ENCODE measurements at regions not wholly inside any gene's neighbourhood (a gene's known extent, or its start where the extent isn't known, plus 50 kb on each side); places are given as distances from the start of the nearest gene placed in this dataset.

DNA sequence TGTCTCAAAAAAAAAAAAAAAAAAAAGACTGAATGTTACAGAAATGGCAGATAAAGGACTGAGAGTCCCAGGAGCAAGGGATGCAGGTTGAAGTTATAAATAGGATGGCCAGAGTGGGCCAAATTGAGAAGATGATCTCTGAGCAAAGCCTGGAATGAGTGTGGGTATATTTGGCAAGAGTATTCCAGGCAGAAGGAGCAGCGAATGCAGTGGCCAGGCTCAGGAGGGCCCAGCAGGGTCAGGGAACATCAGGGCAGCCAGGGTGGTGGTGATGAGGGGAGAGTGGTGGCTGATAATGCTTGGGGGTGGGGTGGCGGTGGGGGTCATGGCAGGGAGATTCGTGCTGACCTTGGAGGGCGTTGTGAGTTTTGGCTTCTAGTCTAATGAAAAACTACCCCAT is 141.3 kb upstream of the AGAP1 start:
- H3K4me3 Mint-ChIP-seq, result no peak overlapping the region
- Histone ChIP-seq H3K9me3 (ENCODE audit: control insufficient read depth in 2 of 3, low read length in 3 of 3) (no peaks in the 10 kb centered on the region), H3K36me3 (ENCODE audit: control insufficient read depth in 2 of 3, insufficient read depth in 3 of 3, low read length in 3 of 3) (no peaks in the 10 kb centered on the region), H3K4me3 (ENCODE audit: low read length) (no peak overlapping the region), H3K4me1 (ENCODE audit: control insufficient read depth in 2 of 2, insufficient read depth in 2 of 2, low read length in 2 of 2) (no peaks in the 10 kb centered on the region), H3K27me3 (ENCODE audit: control insufficient read depth in 2 of 2, insufficient read depth in 2 of 2, low read length in 2 of 2) (no peaks in the 10 kb centered on the region), H3K27ac (ENCODE audit: low read depth, low read length) (no peak overlapping the region)
- intact Hi-C loops (cut with micrococcal nuclease), result no loop called here
- H3K27me3 Mint-ChIP-seq, result peaks cover 0 to 27% (median 24%) of the 10 kb centered on the region in 5 donors
- ChIA-PET POLR2A (no interaction called here), CTCF (no interaction called here)
- peaks cover 0 to 2% (median 0%) of the 10 kb centered on the region in 5 donors for H3K36me3 Mint-ChIP-seq
- H3K27ac Mint-ChIP-seq, result no peak overlapping the region
- ATAC-seq (no peak), DNase-seq (no peak)
- peaks cover 0 to 5% (median 0%) of the 10 kb centered on the region in 11 donors for H3K9me3 Mint-ChIP-seq
- no peaks in the 10 kb centered on the region for H3K4me1 Mint-ChIP-seq

DNA sequence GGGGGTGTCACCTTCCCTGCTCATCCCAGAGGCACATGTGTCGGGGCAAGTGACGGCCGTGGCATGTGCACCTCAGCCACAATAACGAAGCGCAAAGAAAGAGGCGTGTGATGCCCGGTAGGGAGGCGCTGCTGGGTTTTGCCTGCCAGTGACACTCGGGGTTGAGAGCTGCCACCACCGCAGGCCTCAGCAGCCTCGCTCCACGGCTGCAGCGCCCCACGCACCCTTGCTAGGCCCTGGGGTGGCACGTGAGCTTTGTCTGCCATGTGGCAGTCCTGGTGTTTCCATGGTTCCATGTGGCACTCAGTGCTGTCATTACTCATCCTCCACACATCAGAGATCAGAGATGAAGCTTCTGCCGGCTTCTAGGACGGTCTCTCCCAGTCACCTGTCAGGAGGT is 136.0 kb upstream of the AGAP1 start:
- Histone ChIP-seq H3K9me3 (ENCODE audit: control insufficient read depth in 2 of 3, low read length in 3 of 3) (no peaks in the 10 kb centered on the region), H3K27me3 (ENCODE audit: control insufficient read depth in 2 of 2, insufficient read depth in 2 of 2, low read length in 2 of 2) (no peaks in the 10 kb centered on the region), H3K36me3 (ENCODE audit: control insufficient read depth in 2 of 3, insufficient read depth in 3 of 3, low read length in 3 of 3) (no peaks in the 10 kb centered on the region), H3K27ac (ENCODE audit: low read depth, low read length) (no peak overlapping the region), H3K4me3 (ENCODE audit: low read length) (no peak overlapping the region), H3K4me1 (ENCODE audit: control insufficient read depth in 2 of 2, insufficient read depth in 2 of 2, low read length in 2 of 2) (no peaks in the 10 kb centered on the region)
- POLR2A ChIA-PET, result no interaction called here
- CTCF ChIA-PET, result no interaction called here
- no peaks in the 10 kb centered on the region for H3K36me3 Mint-ChIP-seq
- intact Hi-C loops (cut with micrococcal nuclease), result no loop called here
- no peak overlapping the region for H3K27ac Mint-ChIP-seq
- H3K4me1 Mint-ChIP-seq, result no peaks in the 10 kb centered on the region
- H3K4me3 Mint-ChIP-seq, result no peak overlapping the region
- no peaks in the 10 kb centered on the region for H3K9me3 Mint-ChIP-seq
- ATAC-seq, result no peak
- H3K27me3 Mint-ChIP-seq, result peaks cover 0 to 12% (median 3%) of the 10 kb centered on the region in 5 donors
- no peak for DNase-seq

DNA sequence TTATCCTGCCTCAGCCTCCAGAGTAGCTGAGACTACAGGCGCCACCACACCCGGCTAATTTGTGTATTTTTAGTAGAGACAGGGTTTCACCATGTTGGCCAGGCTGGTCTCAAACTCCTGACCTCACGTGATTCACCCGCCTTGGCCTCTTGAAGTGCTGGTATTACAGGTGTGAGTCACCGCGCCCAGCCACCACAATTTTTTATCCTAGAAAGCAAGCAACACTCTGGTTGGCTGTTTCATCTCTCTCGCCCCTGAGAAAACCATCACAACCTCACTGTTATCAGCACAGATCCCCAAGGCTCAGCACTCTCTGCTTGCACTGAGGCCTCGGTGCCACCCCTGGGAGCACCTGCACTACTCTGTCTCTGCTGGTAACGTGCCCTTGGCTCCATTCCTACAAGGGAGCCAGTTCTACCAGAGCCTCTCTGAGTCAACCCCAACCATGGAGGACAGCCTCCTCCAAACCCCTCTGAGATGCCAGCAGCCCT is 134.8 kb upstream of the AGAP1 start:
- Mint-ChIP-seq H3K4me1 (no peaks in the 10 kb centered on the region), H3K4me3 (no peak overlapping the region), H3K9me3 (no peaks in the 10 kb centered on the region), H3K27ac (no peak overlapping the region), H3K36me3 (no peaks in the 10 kb centered on the region), H3K27me3 (peaks cover 0 to 15% (median 7%) of the 10 kb centered on the region in 5 donors)
- H3K9me3 ChIP-seq (ENCODE audit: control insufficient read depth in 2 of 3, low read length in 3 of 3), result no peaks in the 10 kb centered on the region
- ChIA-PET POLR2A (no interaction called here), CTCF (no interaction called here)
- DNase-seq (no peak), ATAC-seq (no peak)
- H3K27me3 ChIP-seq (ENCODE audit: control insufficient read depth in 2 of 2, insufficient read depth in 2 of 2, low read length in 2 of 2), result no peaks in the 10 kb centered on the region
- intact Hi-C loops (cut with micrococcal nuclease), result no loop called here
- H3K4me1 ChIP-seq (ENCODE audit: control insufficient read depth in 2 of 2, insufficient read depth in 2 of 2, low read length in 2 of 2), result no peaks in the 10 kb centered on the region
- no peak overlapping the region for H3K4me3 ChIP-seq (ENCODE audit: low read length)
- H3K27ac ChIP-seq (ENCODE audit: low read depth, low read length), result no peak overlapping the region
- H3K36me3 ChIP-seq (ENCODE audit: control insufficient read depth in 2 of 3, insufficient read depth in 3 of 3, low read length in 3 of 3), result no peaks in the 10 kb centered on the region

DNA sequence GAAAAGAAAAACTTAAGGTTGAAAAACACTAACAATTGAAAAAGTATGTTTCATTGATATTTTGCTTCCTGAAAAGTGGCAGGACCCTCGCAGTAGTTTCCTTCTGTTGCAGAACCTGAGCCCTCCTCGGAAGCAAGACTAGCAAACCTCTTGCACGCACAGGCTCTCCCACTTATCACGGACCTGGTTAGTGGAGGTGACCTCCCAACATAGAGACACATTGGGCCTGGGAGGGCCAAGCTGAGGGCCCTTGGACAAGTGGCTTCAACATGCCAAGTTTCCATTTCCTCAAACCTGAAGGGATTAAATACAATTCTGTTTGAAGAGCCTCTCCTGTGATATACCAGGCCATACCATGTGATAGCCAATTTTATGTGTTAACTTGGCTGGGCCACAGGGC is 133.4 kb upstream of the AGAP1 start:
- Histone ChIP-seq H3K9me3 (ENCODE audit: control insufficient read depth in 2 of 3, low read length in 3 of 3) (no peaks in the 10 kb centered on the region), H3K27ac (ENCODE audit: low read depth, low read length) (no peak overlapping the region), H3K27me3 (ENCODE audit: control insufficient read depth in 2 of 2, insufficient read depth in 2 of 2, low read length in 2 of 2) (no peaks in the 10 kb centered on the region), H3K4me1 (ENCODE audit: control insufficient read depth in 2 of 2, insufficient read depth in 2 of 2, low read length in 2 of 2) (no peaks in the 10 kb centered on the region), H3K36me3 (ENCODE audit: control insufficient read depth in 2 of 3, insufficient read depth in 3 of 3, low read length in 3 of 3) (no peaks in the 10 kb centered on the region), H3K4me3 (ENCODE audit: low read length) (no peak overlapping the region)
- Mint-ChIP-seq H3K27me3 (peaks cover 0 to 17% (median 7%) of the 10 kb centered on the region in 5 donors), H3K9me3 (peaks cover 0 to under 1% (median 0%) of the 10 kb centered on the region in 11 donors), H3K4me3 (no peak overlapping the region), H3K4me1 (no peaks in the 10 kb centered on the region), H3K36me3 (no peaks in the 10 kb centered on the region), H3K27ac (no peak overlapping the region)
- POLR2A ChIA-PET, result no interaction called here
- intact Hi-C loops (cut with micrococcal nuclease), result no loop called here
- CTCF ChIA-PET, result no interaction called here
- no peak for ATAC-seq
- DNase-seq, result no peak

DNA sequence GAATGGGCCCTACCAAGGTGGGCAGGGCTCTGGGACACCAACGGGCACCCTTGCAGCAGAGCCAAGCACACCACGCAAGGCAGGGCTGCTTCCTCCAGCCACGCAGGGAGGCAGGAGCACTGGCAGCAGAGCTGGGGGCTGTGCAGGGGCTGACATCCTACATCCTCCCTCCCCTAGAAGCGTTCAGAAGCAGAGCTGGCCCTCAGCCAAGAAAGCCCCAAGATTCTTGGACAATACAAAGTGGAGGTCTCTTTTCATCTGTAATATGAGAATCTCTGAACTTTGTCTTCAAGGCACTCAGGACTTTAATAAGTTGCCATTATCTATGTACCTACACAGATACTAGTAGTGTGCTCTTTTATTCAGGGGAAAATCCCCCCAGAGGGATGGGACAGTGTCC is 128.1 kb upstream of the AGAP1 start:
- Mint-ChIP-seq H3K27ac (no peak overlapping the region), H3K36me3 (no peaks in the 10 kb centered on the region), H3K4me3 (no peak overlapping the region), H3K27me3 (peaks cover 0 to 31% (median 6%) of the 10 kb centered on the region in 5 donors), H3K9me3 (peaks cover 0 to 3% (median 0%) of the 10 kb centered on the region in 11 donors), H3K4me1 (no peaks in the 10 kb centered on the region)
- CTCF ChIA-PET, result no interaction called here
- H3K4me1 ChIP-seq (ENCODE audit: control insufficient read depth in 2 of 2, insufficient read depth in 2 of 2, low read length in 2 of 2), result no peaks in the 10 kb centered on the region
- POLR2A ChIA-PET, result no interaction called here
- H3K36me3 ChIP-seq (ENCODE audit: control insufficient read depth in 2 of 3, insufficient read depth in 3 of 3, low read length in 3 of 3), result no peaks in the 10 kb centered on the region
- H3K27me3 ChIP-seq (ENCODE audit: control insufficient read depth in 2 of 2, insufficient read depth in 2 of 2, low read length in 2 of 2), result no peaks in the 10 kb centered on the region
- ATAC-seq, result no peak
- intact Hi-C loops (cut with micrococcal nuclease), result no loop called here
- peaks cover 0 to 4% (median 0%) of the 10 kb centered on the region in 3 experiments for H3K9me3 ChIP-seq (ENCODE audit: control insufficient read depth in 2 of 3, low read length in 3 of 3)
- no peak overlapping the region for H3K4me3 ChIP-seq (ENCODE audit: low read length)
- no peak for DNase-seq
- no peak overlapping the region for H3K27ac ChIP-seq (ENCODE audit: low read depth, low read length)

DNA sequence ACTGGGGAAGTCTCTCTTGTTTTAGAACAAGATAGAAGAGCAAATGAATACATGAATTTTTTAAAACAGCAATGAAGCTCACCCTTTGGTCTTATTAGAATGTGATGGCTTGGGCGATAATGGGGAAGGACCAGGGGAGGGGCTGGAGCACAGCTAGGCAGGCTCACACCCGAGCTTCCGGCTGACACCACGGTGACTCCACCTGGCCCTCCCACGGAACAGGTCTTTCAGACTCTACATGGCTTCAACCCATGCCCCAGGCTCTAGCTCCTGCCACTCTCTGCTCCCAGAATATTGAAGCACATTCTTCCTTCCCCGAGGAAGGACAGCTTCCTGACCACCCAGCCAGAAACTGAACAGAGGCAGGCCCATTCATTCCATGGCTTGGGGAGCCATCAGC is 127.5 kb upstream of the AGAP1 start:
- no peak for ATAC-seq
- CTCF ChIA-PET, result no interaction called here
- Histone ChIP-seq H3K4me3 (ENCODE audit: low read length) (no peak overlapping the region), H3K4me1 (ENCODE audit: control insufficient read depth in 2 of 2, insufficient read depth in 2 of 2, low read length in 2 of 2) (no peaks in the 10 kb centered on the region), H3K9me3 (ENCODE audit: control insufficient read depth in 2 of 3, low read length in 3 of 3) (peaks cover 0 to 4% (median 0%) of the 10 kb centered on the region in 3 experiments), H3K27me3 (ENCODE audit: control insufficient read depth in 2 of 2, insufficient read depth in 2 of 2, low read length in 2 of 2) (no peaks in the 10 kb centered on the region), H3K27ac (ENCODE audit: low read depth, low read length) (no peak overlapping the region), H3K36me3 (ENCODE audit: control insufficient read depth in 2 of 3, insufficient read depth in 3 of 3, low read length in 3 of 3) (no peaks in the 10 kb centered on the region)
- Mint-ChIP-seq H3K4me3 (no peak overlapping the region), H3K27me3 (peaks cover 0 to 37% (median 6%) of the 10 kb centered on the region in 5 donors), H3K4me1 (no peaks in the 10 kb centered on the region), H3K27ac (no peak overlapping the region), H3K9me3 (peaks cover 0 to 3% (median 0%) of the 10 kb centered on the region in 11 donors), H3K36me3 (no peaks in the 10 kb centered on the region)
- DNase-seq, result no peak
- intact Hi-C loops (cut with micrococcal nuclease), result no loop called here
- POLR2A ChIA-PET, result no interaction called here

DNA sequence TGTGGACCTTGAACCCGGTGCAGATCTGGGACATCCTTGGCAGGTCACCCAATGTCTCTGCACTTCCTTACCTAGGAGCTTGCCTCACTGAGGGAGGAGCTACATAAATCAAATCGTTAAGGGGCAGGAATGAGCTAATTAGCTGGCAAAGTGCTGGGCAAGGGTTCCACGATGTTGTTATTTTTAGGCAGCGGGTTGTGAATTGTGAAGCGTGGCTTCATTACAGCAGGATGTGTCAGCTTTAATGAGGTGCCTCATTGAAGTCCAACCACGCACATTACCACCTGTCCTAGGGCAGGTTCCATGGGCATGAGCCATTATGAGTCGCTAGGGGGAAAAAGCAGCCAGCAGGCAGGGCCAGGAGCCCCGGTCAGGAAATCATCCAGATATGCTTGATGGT is 127.0 kb upstream of the AGAP1 start:
- no peak for DNase-seq
- no peak for ATAC-seq
- CTCF ChIA-PET, result no interaction called here
- no peaks in the 10 kb centered on the region for H3K36me3 ChIP-seq (ENCODE audit: control insufficient read depth in 2 of 3, insufficient read depth in 3 of 3, low read length in 3 of 3)
- no peak overlapping the region for H3K4me3 Mint-ChIP-seq
- H3K4me1 Mint-ChIP-seq, result no peaks in the 10 kb centered on the region
- H3K27me3 ChIP-seq (ENCODE audit: control insufficient read depth in 2 of 2, insufficient read depth in 2 of 2, low read length in 2 of 2), result no peaks in the 10 kb centered on the region
- peaks cover 0 to 4% (median 0%) of the 10 kb centered on the region in 3 experiments for H3K9me3 ChIP-seq (ENCODE audit: control insufficient read depth in 2 of 3, low read length in 3 of 3)
- H3K36me3 Mint-ChIP-seq, result no peaks in the 10 kb centered on the region
- peaks cover 0 to 3% (median 0%) of the 10 kb centered on the region in 11 donors for H3K9me3 Mint-ChIP-seq
- POLR2A ChIA-PET, result no interaction called here
- H3K27ac Mint-ChIP-seq, result no peak overlapping the region
- H3K27ac ChIP-seq (ENCODE audit: low read depth, low read length), result no peak overlapping the region
- intact Hi-C loops (cut with micrococcal nuclease), result no loop called here
- H3K4me1 ChIP-seq (ENCODE audit: control insufficient read depth in 2 of 2, insufficient read depth in 2 of 2, low read length in 2 of 2), result no peaks in the 10 kb centered on the region
- H3K4me3 ChIP-seq (ENCODE audit: low read length), result no peak overlapping the region
- H3K27me3 Mint-ChIP-seq, result peaks cover 0 to 36% (median 6%) of the 10 kb centered on the region in 5 donors
